HG03108 (cell line): ENCODE measurements at regions not wholly inside any gene's neighbourhood (a gene's known extent, or its start where the extent isn't known, plus 50 kb on each side); places are given as distances from the start of the nearest gene placed in this dataset.

Source experiments
- ATAC-seq: cut with Tn5 transposase; IDR thresholded peaks from one replicate; pipeline ENCODE4 v1.9.1; 2021; ENCODE audit warnings: moderate library complexity; ENCODE audit not compliant: unreplicated experiment

DNA sequence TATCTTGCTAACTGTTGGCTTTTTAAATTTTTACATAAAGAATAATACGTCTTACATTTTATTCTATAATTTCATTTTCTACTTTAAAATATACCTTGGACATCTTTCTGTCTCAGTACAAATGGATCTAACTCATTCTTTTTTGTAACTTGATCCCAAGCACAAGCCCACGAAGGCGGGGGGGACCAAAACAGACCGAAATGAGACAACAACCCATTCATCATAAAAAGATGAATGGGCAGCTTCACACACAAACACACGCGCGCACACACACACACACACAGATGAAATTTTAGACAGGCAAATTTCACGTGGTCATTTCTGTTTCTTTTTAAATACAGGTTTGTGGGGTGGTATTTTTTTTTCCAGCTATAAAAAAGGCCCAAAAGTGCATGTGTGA, 271.3 kb upstream of the TOPAZ1 start:
- no peak for ATAC-seq

DNA sequence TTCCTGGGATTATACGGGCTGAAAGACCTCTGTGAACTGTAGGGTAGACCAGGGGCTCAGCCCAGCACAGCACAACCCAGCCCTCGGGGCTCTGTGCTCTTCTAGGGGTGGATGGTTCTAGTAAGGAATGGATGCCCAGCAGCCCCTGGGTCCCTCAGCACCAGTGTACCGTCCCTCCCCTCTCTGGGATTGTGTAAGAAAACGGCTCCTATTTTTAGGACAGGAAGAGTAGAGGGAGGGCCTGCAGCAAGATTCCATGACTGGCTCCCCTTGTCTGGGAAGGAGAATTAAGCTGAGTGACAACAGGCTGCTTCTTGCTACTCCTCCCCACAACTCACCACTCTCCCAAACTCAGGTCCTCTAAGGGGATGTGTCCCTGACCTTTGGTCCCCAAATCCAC, 270.8 kb upstream of the TOPAZ1 start:
- ATAC-seq = no peak

DNA sequence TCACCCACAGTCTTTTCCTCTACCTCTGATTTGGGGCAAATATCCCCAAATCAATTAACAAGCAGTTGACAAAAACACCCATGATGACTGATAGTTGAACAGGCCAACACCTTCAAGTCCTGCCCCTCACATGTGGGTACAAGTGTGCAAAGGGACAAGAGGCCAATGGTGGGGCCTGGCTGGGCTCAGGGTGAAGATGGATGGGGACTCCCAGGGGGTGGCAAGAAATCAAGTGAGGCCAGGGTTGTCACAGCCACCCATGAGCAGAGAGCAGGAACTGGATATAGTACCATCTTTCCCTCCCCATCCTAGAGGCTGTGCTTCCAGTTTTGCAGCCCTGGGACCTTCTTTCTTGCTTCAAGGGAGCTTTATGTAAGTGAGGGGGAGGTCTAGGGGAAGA, 270.2 kb upstream of the TOPAZ1 start:
- no peak for ATAC-seq

DNA sequence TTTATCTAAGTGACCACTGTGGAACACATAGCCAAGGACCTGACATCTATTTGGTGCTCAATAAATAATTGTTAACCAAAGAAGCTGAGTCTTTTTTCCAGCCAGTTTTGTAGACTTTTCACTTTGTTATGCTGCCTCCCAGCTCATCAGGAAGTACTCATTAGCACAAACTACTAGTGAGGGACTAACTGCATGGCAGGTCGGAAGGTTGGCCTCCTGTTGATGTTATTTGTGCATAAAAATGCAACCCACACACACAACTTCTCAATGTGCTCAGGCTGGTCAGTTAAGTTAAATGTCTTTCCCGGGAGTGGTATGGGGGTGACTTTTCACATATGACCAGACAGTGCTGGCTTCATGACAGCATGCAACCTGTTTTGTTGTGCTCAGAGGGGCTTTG, 263.0 kb upstream of the TOPAZ1 start:
- no peak for ATAC-seq

DNA sequence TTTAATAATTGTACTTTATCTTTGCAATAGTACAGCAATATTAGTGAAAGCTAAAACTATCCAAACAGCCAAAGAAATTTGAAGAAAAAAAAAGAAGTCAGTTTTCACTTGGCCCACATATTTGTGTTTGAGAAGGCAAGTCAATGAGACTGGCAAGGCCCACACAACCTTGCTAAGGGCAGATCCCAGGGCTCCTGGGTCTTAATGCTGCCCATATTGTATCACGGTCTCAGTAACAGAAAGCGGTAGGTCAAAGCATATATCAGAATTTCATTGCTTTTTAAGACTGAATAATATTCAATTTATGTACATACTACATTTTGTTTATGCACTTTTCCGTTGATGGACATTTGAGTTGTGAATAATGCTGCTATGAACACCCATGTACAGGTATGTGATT, 262.0 kb upstream of the TOPAZ1 start:
- ATAC-seq = no peak

DNA sequence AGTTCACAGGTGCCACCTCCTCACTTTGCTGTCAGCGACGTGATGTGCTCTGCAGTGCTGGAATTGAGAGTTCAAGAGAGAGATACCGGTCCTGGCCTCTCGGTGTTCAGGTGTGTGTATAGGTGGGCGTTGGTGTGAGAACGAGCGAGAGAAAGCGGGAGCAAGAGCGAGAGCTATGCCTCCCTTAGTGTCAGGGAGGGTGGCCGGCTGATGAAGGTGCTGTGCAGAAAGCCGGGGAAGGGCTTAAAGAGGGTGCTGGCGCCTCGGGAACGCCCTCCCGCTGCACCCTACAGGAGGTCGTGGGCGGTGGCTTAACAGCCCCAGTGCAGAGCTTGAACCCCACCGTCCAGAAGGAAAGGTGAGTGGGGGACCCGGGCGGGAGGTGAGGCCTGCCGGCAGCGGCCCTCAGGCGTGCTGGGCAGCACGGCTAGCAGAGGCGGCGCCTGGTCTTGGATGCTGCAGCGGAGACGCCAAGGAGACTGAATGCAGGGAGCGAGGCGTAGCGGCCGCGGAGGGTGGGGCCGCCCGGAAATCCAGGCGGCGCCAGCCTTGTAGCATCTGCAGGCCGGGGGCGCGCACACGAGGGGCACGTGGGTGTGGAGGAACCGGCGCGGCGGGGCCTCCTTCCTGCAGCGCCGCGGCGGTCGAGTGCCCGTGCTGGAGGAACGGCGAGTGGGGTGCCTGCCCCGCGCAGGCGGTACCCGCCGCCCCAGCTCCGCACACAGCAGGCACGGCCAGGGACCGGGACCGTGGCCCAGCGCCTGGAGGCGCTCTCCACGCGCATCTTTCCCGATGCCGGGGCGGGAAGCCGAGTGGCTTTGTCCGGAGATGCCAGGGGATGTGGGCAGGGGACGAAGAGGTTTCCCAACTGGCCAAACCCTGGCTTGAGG, 246.8 kb upstream of the TOPAZ1 start:
- no peak for ATAC-seq

DNA sequence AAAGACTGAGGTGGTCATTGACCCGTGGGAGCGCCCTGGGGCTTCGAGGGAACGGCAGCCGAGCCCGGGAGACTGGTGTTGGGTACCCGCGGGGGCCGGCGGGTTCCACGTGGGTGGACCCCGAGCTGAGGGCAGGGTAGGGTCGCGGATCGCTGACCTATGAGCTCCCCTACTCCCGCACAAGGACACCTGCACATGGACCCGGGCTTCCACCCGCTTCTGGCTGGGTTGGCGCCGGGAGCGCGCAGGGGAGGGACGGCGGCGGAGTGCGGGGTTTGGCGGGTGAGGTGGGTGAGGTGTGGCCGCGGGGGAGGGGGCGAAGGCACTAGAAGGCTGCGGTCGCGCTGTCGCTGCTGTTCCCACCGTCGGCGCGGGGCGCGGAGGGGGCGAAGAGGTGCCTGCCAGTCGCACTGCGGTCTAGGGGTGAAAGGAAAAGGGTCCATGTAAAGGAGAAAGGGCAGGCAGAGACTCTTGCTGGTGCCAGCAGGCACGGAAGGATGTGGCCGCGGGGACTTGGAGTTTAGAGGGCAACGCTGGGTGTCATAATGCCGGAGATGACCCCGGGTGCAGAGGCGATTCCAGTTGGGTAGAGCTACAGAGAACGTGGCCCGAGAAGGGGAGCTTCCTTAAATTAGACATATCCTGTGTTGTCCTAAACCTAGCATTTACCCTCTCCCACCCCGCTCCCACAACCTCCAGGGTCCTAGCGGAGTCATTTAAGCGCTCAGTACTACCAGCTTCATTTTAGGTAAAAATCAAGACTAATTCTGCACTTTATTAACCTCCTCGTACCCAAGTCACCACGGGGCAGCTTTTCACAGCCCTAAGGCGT, 245.9 kb upstream of the TOPAZ1 start:
- ATAC-seq = no peak

DNA sequence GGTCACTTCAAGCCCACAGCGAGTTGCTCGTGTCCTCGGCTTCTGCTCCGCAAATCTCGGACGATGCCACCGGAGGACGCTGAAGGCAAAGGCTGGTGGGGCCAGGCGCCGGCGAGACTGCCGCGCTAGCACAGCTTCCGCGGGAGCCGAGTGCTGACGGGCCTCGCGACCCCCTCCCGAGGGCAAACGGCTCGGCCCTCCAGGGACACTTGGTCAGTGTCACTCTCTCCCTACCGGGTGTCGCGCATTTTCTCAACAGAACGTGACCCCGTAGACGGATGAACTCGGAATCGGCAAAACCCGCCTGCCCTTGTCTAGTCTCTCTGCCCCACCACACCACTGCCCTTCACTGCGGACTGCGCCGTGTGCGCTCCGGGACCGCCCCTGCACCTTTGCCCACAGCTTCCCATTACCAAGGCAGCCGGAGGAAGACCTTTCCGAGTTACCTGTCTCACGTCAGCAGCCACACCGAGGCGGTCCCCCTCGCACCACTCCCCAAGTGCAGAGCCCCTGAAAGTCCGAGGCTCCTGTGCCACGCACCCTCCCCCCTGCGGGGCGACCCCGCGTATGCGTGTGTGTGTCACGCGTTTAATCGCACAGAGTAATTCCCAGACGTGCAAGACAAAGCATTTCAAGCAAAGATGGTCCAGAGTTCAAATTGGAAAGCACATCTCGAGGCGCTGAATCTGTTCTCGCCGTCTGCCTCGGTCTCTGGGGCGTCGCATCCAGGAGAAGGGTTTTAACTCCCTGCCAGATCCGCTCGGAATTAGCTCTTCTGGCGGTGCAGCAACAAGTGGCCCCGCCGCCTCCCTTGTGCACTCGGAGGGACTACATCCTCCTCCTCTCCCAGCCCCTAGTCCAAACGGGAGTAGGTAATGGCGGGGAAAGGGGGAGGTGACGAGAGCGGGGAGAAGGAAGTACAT, 245.0 kb upstream of the TOPAZ1 start:
- no peak for ATAC-seq

DNA sequence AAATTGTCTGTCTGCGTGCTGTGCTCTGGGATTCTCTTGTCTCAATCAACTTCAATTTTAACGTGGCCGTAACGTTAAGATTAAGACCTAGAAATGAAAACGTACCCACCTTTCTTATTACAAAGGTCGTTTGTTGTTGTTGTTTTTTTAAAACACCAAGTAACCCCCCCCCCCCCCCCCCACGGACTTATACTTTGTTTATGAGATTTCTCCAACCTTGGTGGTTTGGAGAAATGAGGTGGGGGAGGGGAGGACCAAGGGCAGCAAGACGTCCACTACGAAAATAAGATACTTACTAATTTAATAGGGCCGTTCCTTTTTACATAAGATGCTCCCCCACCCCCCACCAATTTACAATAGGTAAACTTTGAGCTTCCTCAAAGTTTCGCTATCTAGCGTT, 244.4 kb upstream of the TOPAZ1 start:
- no peak for ATAC-seq

DNA sequence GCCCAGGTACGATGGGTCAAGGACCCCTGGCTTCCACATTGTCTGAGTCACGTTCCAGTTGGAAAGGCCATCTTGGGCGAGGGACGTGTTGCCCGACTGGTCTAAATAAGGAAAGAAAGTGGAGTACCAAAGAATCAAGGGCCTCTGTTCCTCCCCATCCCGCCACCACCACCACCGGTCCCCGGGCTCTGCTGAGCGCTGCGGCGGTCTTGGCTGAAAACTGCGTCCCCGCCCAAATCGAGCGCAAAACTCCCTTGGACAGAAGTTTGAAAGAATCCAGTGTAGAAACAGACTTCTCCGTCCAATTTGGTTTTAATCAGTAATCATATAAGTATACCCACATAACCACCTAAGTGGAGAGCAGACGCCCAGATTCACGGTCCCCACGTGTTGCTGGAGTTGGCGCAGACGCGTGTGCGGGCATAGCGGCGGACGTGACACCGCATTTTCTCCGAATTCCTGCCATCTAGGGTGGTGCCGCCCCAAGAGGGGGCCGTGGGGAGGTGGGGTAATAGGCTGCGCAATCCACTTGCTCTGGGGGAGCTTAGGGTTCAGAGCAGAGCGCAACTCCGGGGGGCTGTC, 243.8 kb upstream of the TOPAZ1 start:
- ATAC-seq = no peak

DNA sequence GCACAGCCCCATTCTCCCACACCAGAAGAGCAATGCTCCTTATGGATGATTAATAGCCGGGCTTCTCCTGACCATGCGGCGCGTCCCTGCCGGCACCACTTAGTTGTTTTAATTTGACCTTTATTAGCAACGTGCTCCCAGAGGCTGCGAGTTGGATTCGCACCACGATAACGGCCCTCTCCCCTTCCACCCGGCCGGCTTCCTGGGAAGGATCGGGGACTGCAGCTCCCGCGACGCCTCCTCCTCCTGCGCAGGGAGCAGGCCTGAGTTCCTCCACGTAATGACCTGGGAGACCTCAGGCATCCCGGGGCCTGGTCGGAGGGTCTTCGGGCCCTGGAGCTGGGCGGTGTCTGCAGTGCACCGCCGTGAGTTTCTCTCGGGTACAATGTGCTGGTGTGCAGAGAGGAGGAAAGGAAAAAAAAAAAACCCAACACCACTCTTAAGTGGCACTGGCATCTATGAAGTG, 243.3 kb upstream of the TOPAZ1 start:
- ATAC-seq = no peak

DNA sequence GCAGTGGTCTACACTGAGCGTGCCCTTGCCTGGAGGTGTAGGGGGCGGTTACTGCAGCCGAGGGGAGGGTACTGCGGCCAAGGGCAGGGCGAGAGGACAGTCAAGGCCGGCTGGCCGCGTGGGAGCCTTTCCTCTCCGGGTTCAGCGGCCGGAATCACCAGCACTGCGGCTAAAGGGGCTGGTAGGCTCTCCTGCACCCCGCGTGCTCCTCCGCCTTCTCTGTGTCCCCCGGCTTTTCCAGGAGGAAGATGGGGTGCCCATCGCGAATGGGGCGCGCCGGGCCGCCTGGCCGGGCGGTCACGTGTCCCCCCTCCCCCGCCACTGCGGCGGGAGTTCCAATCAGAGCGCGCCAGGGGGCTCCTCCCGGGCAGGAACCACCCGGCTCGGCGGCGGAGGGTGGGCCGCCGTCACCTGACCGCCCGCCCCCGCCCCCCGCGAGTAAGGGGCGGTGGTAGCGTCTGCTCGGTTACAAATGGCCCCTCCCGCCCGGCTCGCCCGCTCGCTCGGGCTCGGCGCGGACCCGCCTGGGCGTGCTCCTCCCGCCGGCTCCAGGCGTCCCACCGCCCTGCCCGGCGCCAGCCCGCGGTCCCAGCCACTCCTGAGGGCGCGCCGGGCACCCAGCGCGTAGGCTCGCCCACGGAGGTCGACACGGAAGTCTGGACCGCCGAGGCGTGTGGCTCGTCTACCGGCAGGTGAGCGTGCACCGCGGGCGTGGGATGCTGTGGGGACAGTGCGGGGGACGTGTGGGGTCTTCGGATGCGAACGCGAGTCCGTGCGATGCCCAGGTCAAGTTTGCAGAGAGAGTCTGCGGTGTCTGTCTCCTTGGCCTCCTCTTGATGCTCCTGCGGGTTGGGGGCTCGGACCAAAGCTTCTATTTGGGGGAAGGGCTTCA, 242.6 kb upstream of the TOPAZ1 start:
- peak; percentile 41 for ATAC-seq

DNA sequence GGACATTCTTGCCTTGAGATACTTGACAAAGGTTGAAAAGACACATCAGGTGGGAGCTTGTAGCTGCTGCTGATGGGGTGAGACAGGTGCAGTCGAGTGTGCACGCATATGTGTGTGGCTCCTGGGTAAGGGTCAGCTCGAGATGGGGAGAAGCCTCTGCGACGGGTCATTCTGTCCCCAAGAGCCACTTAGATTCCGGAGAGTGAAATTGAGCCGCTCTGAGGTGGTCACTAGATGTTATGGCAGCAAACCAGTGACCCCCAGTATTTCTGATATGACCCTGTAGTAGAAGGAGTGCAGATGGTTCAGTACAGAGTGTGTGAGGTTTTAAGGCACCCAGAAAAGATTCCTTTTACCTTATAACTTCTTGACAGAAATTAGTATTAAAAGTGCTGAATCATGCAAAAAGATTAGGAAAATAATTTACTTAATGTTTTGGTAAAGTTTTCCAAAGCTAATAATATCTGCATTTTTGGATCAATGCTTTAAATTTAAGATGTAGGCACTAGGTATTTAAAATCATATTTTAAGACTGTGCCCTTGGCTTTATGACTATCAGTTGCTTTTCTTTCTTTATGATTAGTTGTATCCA, 241.9 kb upstream of the TOPAZ1 start:
- ATAC-seq = no peak

DNA sequence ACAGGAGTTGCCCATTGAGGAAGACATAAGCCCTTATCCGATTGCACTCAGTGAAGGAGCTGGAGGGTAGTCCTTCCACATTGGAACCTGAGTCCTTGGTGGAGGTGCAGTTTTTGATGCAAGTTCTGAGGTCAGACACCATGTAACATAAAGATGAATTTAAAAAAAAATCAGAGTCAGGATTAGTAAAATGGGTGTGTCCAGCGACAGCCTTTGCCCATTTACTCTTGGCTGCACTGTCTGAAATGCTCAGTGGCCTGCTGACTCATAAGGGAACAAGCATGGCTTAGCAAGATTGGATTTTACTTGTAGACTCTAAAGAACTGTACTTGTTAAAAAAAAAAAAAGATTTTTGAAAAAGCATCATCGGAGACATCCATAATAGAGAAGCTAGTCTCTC, 241.1 kb upstream of the TOPAZ1 start:
- no peak for ATAC-seq

DNA sequence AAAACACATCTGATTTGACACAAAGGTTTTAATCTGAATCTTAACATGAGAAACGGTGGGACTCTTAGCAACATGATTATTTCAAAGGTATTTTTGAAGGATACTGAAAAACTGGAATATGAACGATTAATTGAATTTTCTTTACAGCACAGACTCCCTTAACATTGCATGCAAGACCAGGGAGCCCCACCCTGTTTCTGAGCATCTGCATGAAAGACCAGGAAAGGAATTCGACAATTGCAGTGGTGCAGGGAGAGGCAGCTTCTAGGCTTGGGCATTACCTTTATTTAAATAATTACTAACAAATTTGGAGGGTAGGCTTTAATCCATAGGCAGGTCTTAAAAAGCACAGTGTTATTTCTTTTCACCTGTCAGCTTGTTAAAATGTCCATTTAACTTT, 240.6 kb upstream of the TOPAZ1 start:
- ATAC-seq = no peak

DNA sequence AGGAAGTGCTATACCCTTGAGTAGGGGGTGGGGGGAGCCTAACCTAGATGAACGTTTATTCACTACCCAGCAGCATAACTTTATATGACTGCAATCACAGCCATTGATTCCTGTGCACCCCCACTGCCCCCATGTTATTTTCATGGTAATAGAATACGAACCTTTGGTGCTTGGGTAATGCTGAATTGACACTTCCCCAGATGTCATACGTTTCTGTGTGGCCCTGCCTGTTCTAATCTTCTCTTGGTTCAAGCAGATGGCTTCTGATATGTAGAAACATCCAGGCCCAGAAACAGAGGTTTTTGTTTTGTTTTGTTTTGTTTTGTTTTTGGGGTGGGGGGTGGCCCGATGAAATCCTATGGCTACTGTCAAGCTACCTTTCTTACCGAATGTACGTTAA, 237.9 kb upstream of the TOPAZ1 start:
- no peak for ATAC-seq

DNA sequence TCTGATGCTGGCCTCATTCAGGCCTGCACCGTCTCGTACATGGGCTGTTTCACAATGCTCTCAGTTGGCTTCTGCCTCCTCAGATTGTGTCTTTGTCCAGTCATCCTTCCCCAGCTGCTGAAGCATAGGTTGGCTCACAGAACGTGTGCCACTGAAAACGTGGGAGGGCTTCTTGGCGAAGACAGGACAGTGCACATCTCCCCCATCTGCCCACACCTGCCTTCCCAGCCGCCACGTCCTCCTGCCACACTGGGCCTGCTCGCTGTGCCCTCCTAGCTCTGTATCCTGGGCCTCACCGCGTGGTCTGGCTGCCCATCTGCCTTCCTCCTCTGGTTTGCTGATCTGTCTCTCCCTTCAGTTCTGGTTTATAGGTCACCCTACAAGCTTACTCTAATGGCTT, 230.0 kb upstream of the TOPAZ1 start:
- ATAC-seq = no peak

DNA sequence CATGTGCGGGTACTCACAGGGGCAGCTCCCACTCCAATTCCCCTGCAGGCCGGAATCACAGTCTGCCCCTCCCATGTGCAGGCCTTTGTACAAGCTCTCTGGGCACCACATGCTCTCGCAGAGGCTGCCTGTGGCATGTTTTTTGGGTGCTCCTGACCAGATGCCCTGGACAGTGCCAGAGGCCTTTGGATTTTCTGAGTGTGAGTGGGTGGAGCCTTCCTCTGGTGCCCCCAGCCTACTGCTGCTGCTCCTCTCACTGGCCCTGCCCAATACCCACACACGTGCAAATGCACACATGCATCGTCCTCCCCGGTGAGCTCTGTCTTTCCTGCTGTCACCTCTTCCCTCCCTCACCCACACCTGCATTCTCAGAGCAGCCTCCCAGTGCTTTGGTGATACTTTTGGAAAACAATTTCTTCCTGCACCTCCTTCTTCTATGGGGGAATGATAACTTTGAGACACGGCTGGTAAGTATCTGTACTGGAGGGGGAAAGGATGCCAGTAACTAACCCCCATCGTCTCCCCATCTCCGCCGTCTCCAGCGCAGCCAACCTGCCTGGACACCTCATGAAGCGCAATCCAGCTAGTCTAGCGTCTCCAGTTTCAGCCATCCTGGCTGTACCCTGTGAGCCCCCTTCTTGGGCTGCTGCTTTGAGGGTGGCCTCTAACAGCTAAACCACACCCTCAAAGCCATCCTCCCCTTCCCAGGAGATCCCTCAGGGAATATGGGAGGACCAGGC, 229.4 kb upstream of the TOPAZ1 start:
- ATAC-seq = no peak

DNA sequence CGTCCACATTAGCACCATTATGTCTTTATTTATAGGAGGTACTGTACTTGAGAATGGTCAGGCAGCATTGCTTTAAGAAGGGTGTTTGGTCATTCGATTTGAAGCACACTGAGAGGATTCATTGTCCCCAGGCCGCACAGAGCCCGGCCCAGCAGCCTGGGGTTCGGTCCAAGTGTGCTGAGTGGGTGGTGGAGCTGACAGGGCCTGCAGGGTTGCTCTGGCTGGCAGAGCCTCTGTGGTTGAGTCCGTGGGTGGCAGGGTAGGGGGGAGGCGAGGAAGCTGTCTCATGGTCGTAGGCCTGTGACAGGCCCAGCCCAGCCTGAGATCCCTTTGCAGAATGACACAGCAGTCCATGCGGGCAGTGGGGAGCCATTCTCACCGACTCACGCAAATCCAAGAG, 227.7 kb upstream of the TOPAZ1 start:
- no peak for ATAC-seq
